ENCODE measurements at regions not wholly inside any gene's neighbourhood (a gene's known extent, or its start where the extent isn't known, plus 50 kb on each side); places are given as distances from the start of the nearest gene placed in this dataset.

GRCh38 chr1:86207323-86207722 is 50.8 kb upstream of the COL24A1 start:
- peak in 1 of 6 donors; percentile 56 for DNase-seq (ENCODE audit: low read depth in 4 of 6, low spot score in 6 of 6)
- no peaks in the 10 kb centered on the region for H3K27me3 ChIP-seq (ENCODE audit: control insufficient read depth, insufficient read depth, low read length)
- H3K36me3 ChIP-seq (ENCODE audit: control insufficient read depth, insufficient read depth, low read length): no peaks in the 10 kb centered on the region
- H3K4me3 ChIP-seq (ENCODE audit: low read depth, low read length): no peak overlapping the region
- H3K9me3 ChIP-seq (ENCODE audit: control insufficient read depth, insufficient read depth, low read length): no peaks in the 10 kb centered on the region
- WGBS (ENCODE audit: insufficient coverage): 24% methylated on average over 2 of the region's 2 CpGs
- no peak overlapping the region for H3K27ac ChIP-seq (ENCODE audit: low read depth, low read length)
- no peaks in the 10 kb centered on the region for H3K4me1 ChIP-seq (ENCODE audit: control insufficient read depth, insufficient read depth, low read length)
